HG03432 (cell line): ENCODE measurements at regions not wholly inside any gene's neighbourhood (a gene's known extent, or its start where the extent isn't known, plus 50 kb on each side); places are given as distances from the start of the nearest gene placed in this dataset.

Source experiments
- ATAC-seq: cut with Tn5 transposase; IDR thresholded peaks from one replicate; pipeline ENCODE4 v1.9.1; 2021; ENCODE audit warnings: mild to moderate bottlenecking, moderate library complexity; ENCODE audit not compliant: unreplicated experiment

- ATAC-seq: no peak
Measured at GRCh38 chr13:30034458-30034795, 184.0 kb upstream of the UBL3 start.

GRCh38 chr13:30033681-30034457 is 183.5 kb upstream of the UBL3 start:
- no peak for ATAC-seq

GRCh38 chr13:30032263-30032662 is 181.8 kb upstream of the UBL3 start:
- ATAC-seq: no peak

GRCh38 chr13:30031488-30031887 is 181.1 kb upstream of the UBL3 start:
- ATAC-seq: no peak

- no peak for ATAC-seq
Measured at GRCh38 chr13:30030141-30030750, 179.8 kb upstream of the UBL3 start.

- no peak for ATAC-seq
Measured at GRCh38 chr13:30027569-30028455, 177.4 kb upstream of the UBL3 start.

- no peak for ATAC-seq
Measured at GRCh38 chr13:30026909-30027308, 176.5 kb upstream of the UBL3 start.

- no peak for ATAC-seq
Measured at GRCh38 chr13:30026093-30026492, 175.7 kb upstream of the UBL3 start.

- ATAC-seq: no peak
Measured at GRCh38 chr13:30025351-30025750, 174.9 kb upstream of the UBL3 start.

- ATAC-seq: no peak
Measured at GRCh38 chr13:30024125-30024865, 173.9 kb upstream of the UBL3 start.

- ATAC-seq: no peak
Measured at GRCh38 chr13:30023196-30023895, 172.9 kb upstream of the UBL3 start.

- no peak for ATAC-seq
Measured at GRCh38 chr13:30022796-30023195, 172.4 kb upstream of the UBL3 start.

GRCh38 chr13:30022256-30022655 is 171.8 kb upstream of the UBL3 start:
- ATAC-seq: no peak

- ATAC-seq: no peak
Measured at GRCh38 chr13:30021611-30022010, 171.2 kb upstream of the UBL3 start.

- no peak for ATAC-seq
Measured at GRCh38 chr13:30020726-30021312, 170.4 kb upstream of the UBL3 start.

GRCh38 chr13:30019648-30020626 is 169.5 kb upstream of the UBL3 start:
- ATAC-seq: no peak

- no peak for ATAC-seq
Measured at GRCh38 chr13:30017880-30018279, 167.5 kb upstream of the UBL3 start.

- no peak for ATAC-seq
Measured at GRCh38 chr13:30016398-30016797, 166.0 kb upstream of the UBL3 start.

- ATAC-seq: no peak
Measured at GRCh38 chr13:30009411-30009810, 159.0 kb upstream of the UBL3 start.
